ENCODE measurements at regions not wholly inside any gene's neighbourhood (a gene's known extent, or its start where the extent isn't known, plus 50 kb on each side); places are given as distances from the start of the nearest gene placed in this dataset.

- POLR2A ChIA-PET: no interaction called here
Measured at GRCh38 chr10:93211991-93212390, 138.3 kb downstream of the CYP26A1 start.

GRCh38 chr10:93215312-93215711 lies 141.6 kb downstream of the CYP26A1 start:
- no peaks in the 10 kb centered on the region for H3K4me1 Mint-ChIP-seq (ENCODE audit: low read depth)
- H3K36me3 Mint-ChIP-seq (ENCODE audit: low read depth): no peaks in the 10 kb centered on the region
- intact Hi-C loops (cut with DNase I, micrococcal nuclease): no loop called here
- H3K27me3 Mint-ChIP-seq: no peaks in the 10 kb centered on the region
- TF ChIP-seq CTCF (IDR thresholded peaks at IDR 0.05): no peak
- Histone ChIP-seq H3K4me1 (ENCODE audit: insufficient read depth, low read length) (no peaks in the 10 kb centered on the region), H3K36me3 (ENCODE audit: insufficient read depth, low read length) (no peaks in the 10 kb centered on the region), H3K4me3 (ENCODE audit: low read length) (no peak overlapping the region), H3K27ac (ENCODE audit: low read depth in 1 of 2, low read length in 2 of 2) (no peak overlapping the region), H3K27me3 (ENCODE audit: control insufficient read depth in 1 of 2, insufficient read depth in 2 of 2, low read length in 2 of 2) (no peaks in the 10 kb centered on the region), H3K9me3 (ENCODE audit: control insufficient read depth in 1 of 2, insufficient read depth in 1 of 2, low read length in 2 of 2) (no peaks in the 10 kb centered on the region)
- H3K4me3 Mint-ChIP-seq: no peak overlapping the region
- no peak for DNase-seq
- ChIA-PET CTCF (no interaction called here), POLR2A (no interaction called here)
- no peak for ATAC-seq (ENCODE audit: poor library complexity)
- no peak overlapping the region for H3K27ac Mint-ChIP-seq
- no peaks in the 10 kb centered on the region for H3K9me3 Mint-ChIP-seq

More at GRCh38 chr10:93211991-93212390, 138.3 kb downstream of the CYP26A1 start:
- H3K36me3 ChIP-seq (ENCODE audit: insufficient read depth, low read length): no peaks in the 10 kb centered on the region
- no peak overlapping the region for H3K27ac Mint-ChIP-seq
- no peaks in the 10 kb centered on the region for H3K27me3 Mint-ChIP-seq
- H3K4me3 ChIP-seq (ENCODE audit: low read length): no peak overlapping the region
- no peaks in the 10 kb centered on the region for H3K9me3 Mint-ChIP-seq
- intact Hi-C loops (cut with DNase I, micrococcal nuclease): no loop called here
- no peaks in the 10 kb centered on the region for H3K4me1 Mint-ChIP-seq (ENCODE audit: low read depth)
- H3K4me3 Mint-ChIP-seq: no peak overlapping the region
- DNase-seq (no peak), ATAC-seq (ENCODE audit: poor library complexity) (no peak)
- no peaks in the 10 kb centered on the region for H3K4me1 ChIP-seq (ENCODE audit: insufficient read depth, low read length)
- TF ChIP-seq CTCF (IDR thresholded peaks at IDR 0.05): no peak
- no peaks in the 10 kb centered on the region for H3K27me3 ChIP-seq (ENCODE audit: control insufficient read depth in 1 of 2, insufficient read depth in 2 of 2, low read length in 2 of 2)
- no peaks in the 10 kb centered on the region for H3K36me3 Mint-ChIP-seq (ENCODE audit: low read depth)
- no peak overlapping the region for H3K27ac ChIP-seq (ENCODE audit: low read depth in 1 of 2, low read length in 2 of 2)
- H3K9me3 ChIP-seq (ENCODE audit: control insufficient read depth in 1 of 2, insufficient read depth in 1 of 2, low read length in 2 of 2): no peaks in the 10 kb centered on the region
- CTCF ChIA-PET: no interaction called here

DNA sequence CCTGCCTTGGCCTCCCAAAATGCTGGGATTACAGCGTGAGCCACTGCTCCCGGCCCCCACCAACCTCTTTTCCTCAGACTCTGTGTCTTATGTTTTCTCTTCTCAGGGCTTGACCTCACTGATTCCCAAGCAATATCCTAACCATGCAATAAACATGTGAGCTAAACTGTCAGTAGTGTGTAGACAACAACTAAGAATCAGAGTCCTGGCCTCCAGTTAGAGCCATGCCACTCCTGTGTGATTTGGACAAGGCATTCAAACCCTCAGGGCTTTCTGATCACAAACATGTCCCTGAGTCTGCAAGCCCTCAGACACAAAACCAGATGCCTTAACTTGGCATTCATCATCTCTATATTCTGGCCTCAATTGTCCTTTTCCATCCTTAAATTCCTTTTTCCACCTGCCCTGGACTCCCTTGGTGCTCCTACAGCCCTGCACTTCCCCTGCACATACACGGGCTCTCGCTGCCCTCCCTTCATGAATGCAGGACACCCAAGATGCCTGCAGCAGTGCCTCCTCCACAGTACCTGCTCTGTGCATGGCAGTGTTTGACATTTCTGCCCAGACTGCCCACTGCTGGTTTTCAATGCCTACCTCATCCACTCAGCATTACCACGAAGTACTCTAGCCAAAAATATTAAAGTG lies 142.8 kb downstream of the CYP26A1 start:
- Histone ChIP-seq H3K36me3 (ENCODE audit: insufficient read depth, low read length) (no peaks in the 10 kb centered on the region), H3K9me3 (ENCODE audit: control insufficient read depth in 1 of 2, insufficient read depth in 1 of 2, low read length in 2 of 2) (no peaks in the 10 kb centered on the region), H3K4me3 (ENCODE audit: low read length) (no peak overlapping the region), H3K27me3 (ENCODE audit: control insufficient read depth in 1 of 2, insufficient read depth in 2 of 2, low read length in 2 of 2) (no peaks in the 10 kb centered on the region), H3K27ac (ENCODE audit: low read depth in 1 of 2, low read length in 2 of 2) (no peak overlapping the region), H3K4me1 (ENCODE audit: insufficient read depth, low read length) (no peaks in the 10 kb centered on the region)
- ChIA-PET CTCF (no interaction called here), POLR2A (no interaction called here)
- intact Hi-C loops (cut with DNase I, micrococcal nuclease): no loop called here
- Mint-ChIP-seq H3K36me3 (ENCODE audit: low read depth) (no peaks in the 10 kb centered on the region), H3K27me3 (no peaks in the 10 kb centered on the region), H3K4me1 (ENCODE audit: low read depth) (no peaks in the 10 kb centered on the region), H3K27ac (no peak overlapping the region), H3K9me3 (no peaks in the 10 kb centered on the region), H3K4me3 (no peak overlapping the region)
- DNase-seq (no peak), ATAC-seq (ENCODE audit: poor library complexity) (no peak)
- TF ChIP-seq CTCF (IDR thresholded peaks at IDR 0.05): no peak
